ENCODE measurements at regions not wholly inside any gene's neighbourhood (a gene's known extent, or its start where the extent isn't known, plus 50 kb on each side); places are given as distances from the start of the nearest gene placed in this dataset.

- TF ChIP-seq FOXM1 (IDR thresholded peaks at IDR 0.05; ENCODE audit: borderline replicate concordance) = no peak
- TF ChIP-seq L3MBTL2 (conservative IDR thresholded peaks at IDR 0.05) = no peak
- no peak for TF ChIP-seq ZNF384 (IDR thresholded peaks at IDR 0.05)
- TF ChIP-seq ELF4 (IDR thresholded peaks at IDR 0.05) = no peak
- no peak for TF ChIP-seq TARDBP (IDR thresholded peaks at IDR 0.05)
- TF ChIP-seq SP1 (IDR thresholded peaks at IDR 0.05) = no peak
- TF ChIP-seq HDGF (IDR thresholded peaks at IDR 0.05; ENCODE audit: borderline replicate concordance) = no peak
- no peak for TF ChIP-seq SUZ12 (IDR thresholded peaks at IDR 0.05)
- no peak for TF ChIP-seq CTBP1 (IDR thresholded peaks at IDR 0.05; ENCODE audit: borderline replicate concordance)
- TF ChIP-seq LEF1 (IDR thresholded peaks at IDR 0.05; ENCODE audit: borderline replicate concordance) = no peak
- TF ChIP-seq PKNOX1 (IDR thresholded peaks at IDR 0.05) = no peak
- TF ChIP-seq ARNT (IDR thresholded peaks at IDR 0.05) = no peak
- TF ChIP-seq BHLHE40 (IDR thresholded peaks at IDR 0.05; ENCODE audit: borderline replicate concordance) = no peak
- no peak for TF ChIP-seq NFRKB (IDR thresholded peaks at IDR 0.05)
- no peak for TF ChIP-seq FOXA1 (IDR thresholded peaks at IDR 0.05)
- no peak for TF ChIP-seq FOXK2 (IDR thresholded peaks at IDR 0.05)
- ChIA-PET CTCF (no interaction called here), POLR2A (no interaction called here)
- DNase-seq (ENCODE audit: extremely low spot score) = no peak
Measured at GRCh38 chr14:83764656-83765599, 1765.0 kb upstream of the FLRT2 start.

GRCh38 chr14:83777516-83777915 lies 1752.4 kb upstream of the FLRT2 start:
- POLR2A ChIA-PET = no interaction called here
- TF ChIP-seq HDGF (IDR thresholded peaks at IDR 0.05; ENCODE audit: borderline replicate concordance) (no peak), NFRKB (IDR thresholded peaks at IDR 0.05) (no peak), FOXM1 (IDR thresholded peaks at IDR 0.05; ENCODE audit: borderline replicate concordance) (no peak), FOXK2 (IDR thresholded peaks at IDR 0.05) (no peak)
- CTCF ChIA-PET = no interaction called here
- DNase-seq (ENCODE audit: extremely low spot score) = no peak

- ChIA-PET POLR2A (no interaction called here), CTCF (no interaction called here)
- no peak for TF ChIP-seq ELF4 (IDR thresholded peaks at IDR 0.05)
- no peak for DNase-seq (ENCODE audit: extremely low spot score)
Measured at GRCh38 chr14:83779266-83779665, 1750.7 kb upstream of the FLRT2 start.

GRCh38 chr14:83780321-83780720 lies 1749.6 kb upstream of the FLRT2 start:
- TF ChIP-seq HDGF (IDR thresholded peaks at IDR 0.05; ENCODE audit: borderline replicate concordance) (no peak), ELF4 (IDR thresholded peaks at IDR 0.05) (no peak), PKNOX1 (IDR thresholded peaks at IDR 0.05) (no peak), FOXM1 (IDR thresholded peaks at IDR 0.05; ENCODE audit: borderline replicate concordance) (no peak), LEF1 (IDR thresholded peaks at IDR 0.05; ENCODE audit: borderline replicate concordance) (no peak), FOXA1 (IDR thresholded peaks at IDR 0.05) (no peak), CTBP1 (IDR thresholded peaks at IDR 0.05; ENCODE audit: borderline replicate concordance) (no peak), SUZ12 (IDR thresholded peaks at IDR 0.05) (no peak), NFRKB (IDR thresholded peaks at IDR 0.05) (no peak), BHLHE40 (IDR thresholded peaks at IDR 0.05; ENCODE audit: borderline replicate concordance) (no peak), L3MBTL2 (conservative IDR thresholded peaks at IDR 0.05) (no peak), FOXK2 (IDR thresholded peaks at IDR 0.05) (no peak)
- ChIA-PET POLR2A (no interaction called here), CTCF (interaction anchor here (0.7 kb wide), 1 partner anchor 1973 kb away, joined by 3 read pairs; no protein-coding TSS in a partner anchor)
- DNase-seq (ENCODE audit: extremely low spot score) = no peak

GRCh38 chr14:83798421-83798820 lies 1731.5 kb upstream of the FLRT2 start:
- CTCF ChIA-PET = no interaction called here
- TF ChIP-seq TARDBP (IDR thresholded peaks at IDR 0.05) (no peak), FOXK2 (IDR thresholded peaks at IDR 0.05) (no peak), ELF4 (IDR thresholded peaks at IDR 0.05) (no peak), CTBP1 (IDR thresholded peaks at IDR 0.05; ENCODE audit: borderline replicate concordance) (no peak), SUZ12 (IDR thresholded peaks at IDR 0.05) (no peak), FOXA1 (IDR thresholded peaks at IDR 0.05) (no peak), FOXM1 (IDR thresholded peaks at IDR 0.05; ENCODE audit: borderline replicate concordance) (no peak), ARNT (IDR thresholded peaks at IDR 0.05) (no peak), ZNF384 (IDR thresholded peaks at IDR 0.05) (no peak), LEF1 (IDR thresholded peaks at IDR 0.05; ENCODE audit: borderline replicate concordance) (no peak), SP1 (IDR thresholded peaks at IDR 0.05) (no peak), HDGF (IDR thresholded peaks at IDR 0.05; ENCODE audit: borderline replicate concordance) (no peak), PKNOX1 (IDR thresholded peaks at IDR 0.05) (no peak), NFRKB (IDR thresholded peaks at IDR 0.05) (no peak)
- no peak for DNase-seq (ENCODE audit: extremely low spot score)
- POLR2A ChIA-PET = no interaction called here

- ChIA-PET POLR2A (no interaction called here), CTCF (no interaction called here)
Measured at GRCh38 chr14:83799233-83799632, 1730.7 kb upstream of the FLRT2 start.

More at GRCh38 chr14:83799233-83799632, 1730.7 kb upstream of the FLRT2 start:
- DNase-seq (ENCODE audit: extremely low spot score) = no peak
- TF ChIP-seq NFRKB (IDR thresholded peaks at IDR 0.05) (no peak), ELF4 (IDR thresholded peaks at IDR 0.05) (no peak), LEF1 (IDR thresholded peaks at IDR 0.05; ENCODE audit: borderline replicate concordance) (no peak)
